ENCODE measurements at regions not wholly inside any gene's neighbourhood (a gene's known extent, or its start where the extent isn't known, plus 50 kb on each side); places are given as distances from the start of the nearest gene placed in this dataset.

DNA sequence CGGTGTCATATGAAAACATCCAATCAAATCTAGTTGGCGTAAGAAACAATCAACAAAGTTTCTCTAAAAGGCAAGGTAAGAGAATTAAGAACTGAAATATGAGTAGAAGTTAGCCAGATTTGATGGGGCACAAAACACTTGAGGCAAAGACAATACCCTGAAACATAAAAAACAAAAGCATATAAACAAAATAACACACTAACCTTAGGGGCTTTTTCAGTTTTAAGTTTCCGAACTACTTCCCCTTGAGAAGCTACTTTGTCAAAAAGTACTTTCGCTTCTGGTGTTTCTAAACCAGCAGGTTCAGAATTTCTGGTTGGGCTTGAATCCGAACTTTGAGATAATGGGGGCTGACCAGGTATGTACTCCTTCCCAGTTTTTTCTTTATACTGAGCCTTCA lies 57.9 kb downstream of the EPRS1 start:
- in situ Hi-C loops (cut with HindIII; ENCODE audit: low sequenced_read_pairs): no loop called here
- no peak overlapping the region for H3K4me3 ChIP-seq (ENCODE audit: low read depth, low read length)
- no peak for DNase-seq (ENCODE audit: low read depth)
- TF ChIP-seq, protein P1, sequence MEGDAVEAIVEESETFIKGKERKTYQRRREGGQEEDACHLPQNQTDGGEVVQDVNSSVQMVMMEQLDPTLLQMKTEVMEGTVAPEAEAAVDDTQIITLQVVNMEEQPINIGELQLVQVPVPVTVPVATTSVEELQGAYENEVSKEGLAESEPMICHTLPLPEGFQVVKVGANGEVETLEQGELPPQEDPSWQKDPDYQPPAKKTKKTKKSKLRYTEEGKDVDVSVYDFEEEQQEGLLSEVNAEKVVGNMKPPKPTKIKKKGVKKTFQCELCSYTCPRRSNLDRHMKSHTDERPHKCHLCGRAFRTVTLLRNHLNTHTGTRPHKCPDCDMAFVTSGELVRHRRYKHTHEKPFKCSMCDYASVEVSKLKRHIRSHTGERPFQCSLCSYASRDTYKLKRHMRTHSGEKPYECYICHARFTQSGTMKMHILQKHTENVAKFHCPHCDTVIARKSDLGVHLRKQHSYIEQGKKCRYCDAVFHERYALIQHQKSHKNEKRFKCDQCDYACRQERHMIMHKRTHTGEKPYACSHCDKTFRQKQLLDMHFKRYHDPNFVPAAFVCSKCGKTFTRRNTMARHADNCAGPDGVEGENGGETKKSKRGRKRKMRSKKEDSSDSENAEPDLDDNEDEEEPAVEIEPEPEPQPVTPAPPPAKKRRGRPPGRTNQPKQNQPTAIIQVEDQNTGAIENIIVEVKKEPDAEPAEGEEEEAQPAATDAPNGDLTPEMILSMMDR (IDR thresholded peaks at IDR 0.05; ENCODE audit: low read depth, low read length, missing control alignments): no peak

DNA sequence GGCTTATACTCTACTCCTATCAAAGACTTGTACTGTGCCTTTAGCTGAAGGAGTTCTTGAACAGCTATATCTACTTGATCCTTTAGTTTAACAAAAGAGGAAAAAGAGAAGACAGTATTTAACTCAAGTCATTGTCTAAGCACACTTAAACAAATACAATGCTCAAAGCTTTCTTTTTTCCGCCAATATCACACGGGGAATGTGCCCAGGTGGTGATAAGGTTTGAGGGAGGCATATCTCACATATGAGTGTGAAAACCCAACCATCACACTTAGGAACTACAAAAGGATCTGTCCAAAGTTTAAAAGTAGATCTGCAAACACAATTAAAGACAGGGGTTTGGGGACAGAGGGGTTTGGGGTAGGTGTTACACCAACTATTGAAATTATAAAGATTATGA lies 59.0 kb upstream of the SLC30A10 start:
- H3K4me3 ChIP-seq (ENCODE audit: low read depth, low read length): no peak overlapping the region
- in situ Hi-C loops (cut with HindIII; ENCODE audit: low sequenced_read_pairs): no loop called here
- TF ChIP-seq, protein P1 (IDR thresholded peaks at IDR 0.05; ENCODE audit: low read depth, low read length, missing control alignments): no peak
- DNase-seq (ENCODE audit: low read depth): no peak

- in situ Hi-C loops (cut with HindIII; ENCODE audit: low sequenced_read_pairs): no loop called here
- H3K4me3 ChIP-seq (ENCODE audit: low read depth, low read length): no peak overlapping the region
- DNase-seq (ENCODE audit: low read depth): no peak
- TF ChIP-seq, protein P1 (IDR thresholded peaks at IDR 0.05; ENCODE audit: low read depth, low read length, missing control alignments): no peak
Observed at GRCh38 chr1:219985169-219985568, 56.8 kb upstream of the SLC30A10 start.

All from astrocyte of the cerebellum (primary cell).